Body of pancreas (tissue), 4 donors: ENCODE measurements at regions not wholly inside any gene's neighbourhood (a gene's known extent, or its start where the extent isn't known, plus 50 kb on each side); places are given as distances from the start of the nearest gene placed in this dataset.

Experiments used
- CTCF ChIP-seq, 7 experiments: fragments of 450-650 bp in 4 of 7; fragments of 200-600 bp in 3 of 7; sonication (generic) in 3 of 7; IDR thresholded peaks; one replicate each; pipeline ENCODE4 v1.5.1; 2016 to 2019; ENCODE audit warnings: antibody characterized with exemption in 7 of 7
- POLR2A ChIP-seq, 3 donors: fragments of 450-650 bp; IDR thresholded peaks; one replicate each; pipeline ENCODE4 v1.6.1; 2016; ENCODE audit warnings: antibody characterized with exemption in 3 of 3, mild to moderate bottlenecking in 2 of 3

- TF ChIP-seq CTCF (IDR thresholded peaks at IDR 0.05) (no peak), POLR2A (IDR thresholded peaks at IDR 0.05) (no peak)
These were observed 274.4 kb downstream of the NFKBIZ start for GRCh38 chr3:102123590-102124190.
